ENCODE measurements at regions not wholly inside any gene's neighbourhood (a gene's known extent, or its start where the extent isn't known, plus 50 kb on each side); places are given as distances from the start of the nearest gene placed in this dataset.

GRCh38 chr9:135247227-135247930 lies 159.9 kb downstream of the OLFM1 start:
- Mint-ChIP-seq H3K27ac (no peak overlapping the region), H3K36me3 (no peaks in the 10 kb centered on the region)
- DNase-seq (ENCODE audit: low spot score) = no peak

GRCh38 chr9:135248111-135248510 lies 160.6 kb downstream of the OLFM1 start:
- no peak for TF ChIP-seq EZH2phosphoT487 (IDR thresholded peaks at IDR 0.05)
- no peak for TF ChIP-seq EZH2 (IDR thresholded peaks at IDR 0.05)
- no peak for TF ChIP-seq CTCF (IDR thresholded peaks at IDR 0.05)
- no peaks in the 10 kb centered on the region for H3K9me3 ChIP-seq (ENCODE audit: low read depth)
- H3K9me3 Mint-ChIP-seq = no peaks in the 10 kb centered on the region
- no peak overlapping the region for H3K4me3 ChIP-seq
- no peak overlapping the region for H3K9ac ChIP-seq
- H2AFZ ChIP-seq (replicated peaks) = no peak overlapping the region
- peak overlapping the region; percentile 42 for H3K27ac Mint-ChIP-seq
- peaks cover 7% of the 10 kb centered on the region for H3K4me1 ChIP-seq
- no peaks in the 10 kb centered on the region for H3F3A ChIP-seq (ENCODE audit: low read depth)
- peaks cover 9% of the 10 kb centered on the region for H3K27me3 Mint-ChIP-seq (ENCODE audit: insufficient read depth, low read depth)
- H3K4me1 Mint-ChIP-seq = peaks cover 21% of the 10 kb centered on the region
- H3K36me3 Mint-ChIP-seq = no peaks in the 10 kb centered on the region
- no peaks in the 10 kb centered on the region for H4K20me1 ChIP-seq (ENCODE audit: low read depth)
- DNase-seq (ENCODE audit: low spot score) = peak; percentile 75
- H3K4me3 Mint-ChIP-seq = no peak overlapping the region
- H3K27me3 ChIP-seq = no peaks in the 10 kb centered on the region
- no peak overlapping the region for H3K27ac ChIP-seq
- no peaks in the 10 kb centered on the region for H3K79me2 ChIP-seq (ENCODE audit: low read depth)
- no peaks in the 10 kb centered on the region for H3K36me3 ChIP-seq
- H3K4me2 ChIP-seq = no peak overlapping the region

More at GRCh38 chr9:135247227-135247930, 159.9 kb downstream of the OLFM1 start:
- H3K27ac ChIP-seq = no peak overlapping the region
- H3K27me3 ChIP-seq = no peaks in the 10 kb centered on the region
- H3K4me2 ChIP-seq = no peak overlapping the region
- no peaks in the 10 kb centered on the region for H3K79me2 ChIP-seq (ENCODE audit: low read depth)
- Mint-ChIP-seq H3K4me3 (no peak overlapping the region), H3K27me3 (ENCODE audit: insufficient read depth, low read depth) (peaks cover 10% of the 10 kb centered on the region), H3K9me3 (no peaks in the 10 kb centered on the region), H3K4me1 (peaks cover 15% of the 10 kb centered on the region)
- H2AFZ ChIP-seq (replicated peaks) = no peak overlapping the region
- no peak overlapping the region for H3K4me3 ChIP-seq
- no peaks in the 10 kb centered on the region for H3K9me3 ChIP-seq (ENCODE audit: low read depth)
- H3K9ac ChIP-seq = no peak overlapping the region
- H3F3A ChIP-seq (ENCODE audit: low read depth) = no peaks in the 10 kb centered on the region
- H3K4me1 ChIP-seq = no peaks in the 10 kb centered on the region
- H3K36me3 ChIP-seq = no peaks in the 10 kb centered on the region
- no peak for TF ChIP-seq CTCF (IDR thresholded peaks at IDR 0.05)
- TF ChIP-seq EZH2 (IDR thresholded peaks at IDR 0.05) = no peak
- no peak for TF ChIP-seq EZH2phosphoT487 (IDR thresholded peaks at IDR 0.05)
- H4K20me1 ChIP-seq (ENCODE audit: low read depth) = no peaks in the 10 kb centered on the region

DNA sequence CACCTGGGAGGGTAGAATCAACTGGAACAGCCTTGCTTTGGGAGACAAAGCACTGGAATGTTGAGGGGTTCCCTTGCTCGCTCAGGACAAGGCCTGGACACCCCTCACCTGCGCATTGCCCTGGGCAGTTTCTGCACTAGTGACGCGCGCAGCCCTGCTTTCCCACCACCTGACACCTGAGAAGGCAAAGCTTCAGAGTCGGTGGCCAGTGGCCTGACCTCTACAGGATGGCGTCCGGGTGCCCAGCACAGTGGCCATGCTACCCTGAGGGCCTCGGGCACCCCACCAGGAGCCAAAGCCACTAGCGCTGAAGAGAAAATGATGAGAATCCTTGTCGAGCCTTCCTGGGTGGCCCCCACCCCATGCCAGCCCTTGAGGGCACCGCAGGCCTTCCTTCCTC lies 161.3 kb downstream of the OLFM1 start:
- H3K9me3 Mint-ChIP-seq = no peaks in the 10 kb centered on the region
- H3K9me3 ChIP-seq (ENCODE audit: low read depth) = no peaks in the 10 kb centered on the region
- H3K4me3 Mint-ChIP-seq = no peak overlapping the region
- H3K4me3 ChIP-seq = no peak overlapping the region
- H3K79me2 ChIP-seq (ENCODE audit: low read depth) = no peaks in the 10 kb centered on the region
- peaks cover 7% of the 10 kb centered on the region for H3K27me3 Mint-ChIP-seq (ENCODE audit: insufficient read depth, low read depth)
- H3K27me3 ChIP-seq = no peaks in the 10 kb centered on the region
- peaks cover 11% of the 10 kb centered on the region for H3K4me1 ChIP-seq
- no peak overlapping the region for H3K9ac ChIP-seq
- H4K20me1 ChIP-seq (ENCODE audit: low read depth) = no peaks in the 10 kb centered on the region
- no peak overlapping the region for H3K27ac ChIP-seq
- no peak overlapping the region for H2AFZ ChIP-seq (replicated peaks)
- H3K36me3 ChIP-seq = no peaks in the 10 kb centered on the region
- TF ChIP-seq CTCF (IDR thresholded peaks at IDR 0.05) (no peak), EZH2phosphoT487 (IDR thresholded peaks at IDR 0.05) (no peak), EZH2 (IDR thresholded peaks at IDR 0.05) (no peak)
- no peaks in the 10 kb centered on the region for H3K36me3 Mint-ChIP-seq
- H3K4me2 ChIP-seq = no peak overlapping the region
- no peak overlapping the region for H3K27ac Mint-ChIP-seq
- H3K4me1 Mint-ChIP-seq = peaks cover 21% of the 10 kb centered on the region
- no peaks in the 10 kb centered on the region for H3F3A ChIP-seq (ENCODE audit: low read depth)
- no peak for DNase-seq (ENCODE audit: low spot score)
